VCaP (cell line): ENCODE measurements at regions not wholly inside any gene's neighbourhood (a gene's known extent, or its start where the extent isn't known, plus 50 kb on each side); places are given as distances from the start of the nearest gene placed in this dataset.
A peak's percentile ranks its signal among the peaks of the same experiment; 100 is the strongest.

Experiments used
- H3K27ac ChIP-seq: fragments of 450-650 bp; 2 replicates; pipeline ENCODE4 v1.5.1; 2017
- CTCF ChIP-seq: fragments of 450-650 bp; conservative IDR thresholded peaks from 2 replicates; pipeline ENCODE4 v1.5.1; 2017; ENCODE audit warnings: mild to moderate bottlenecking, moderate library complexity

- no peak overlapping the region for H3K27ac ChIP-seq
- no peak for TF ChIP-seq CTCF
These were observed 215.7 kb upstream of the CFAP20DC start for GRCh38 chr3:59265566-59265965.

- H3K27ac ChIP-seq: no peak overlapping the region
- no peak for TF ChIP-seq CTCF
These were observed 214.5 kb upstream of the CFAP20DC start for GRCh38 chr3:59264366-59264765.

GRCh38 chr3:59263152-59263551 lies 213.3 kb upstream of the CFAP20DC start:
- no peak for TF ChIP-seq CTCF
- H3K27ac ChIP-seq: peak overlapping the region; percentile 28; the same call in 1 of the 2 replicates

GRCh38 chr3:59262076-59262498 lies 212.3 kb upstream of the CFAP20DC start:
- no peak overlapping the region for H3K27ac ChIP-seq

GRCh38 chr3:59261009-59261408 lies 211.2 kb upstream of the CFAP20DC start:
- TF ChIP-seq CTCF: no peak

More at GRCh38 chr3:59262076-59262498, 212.3 kb upstream of the CFAP20DC start:
- no peak for TF ChIP-seq CTCF

GRCh38 chr3:59258550-59259260 lies 208.9 kb upstream of the CFAP20DC start:
- no peak overlapping the region for H3K27ac ChIP-seq
- no peak for TF ChIP-seq CTCF

More at GRCh38 chr3:59261009-59261408, 211.2 kb upstream of the CFAP20DC start:
- no peak overlapping the region for H3K27ac ChIP-seq

- TF ChIP-seq CTCF: no peak
- H3K27ac ChIP-seq: no peak overlapping the region
These were observed 207.7 kb upstream of the CFAP20DC start for GRCh38 chr3:59257506-59257905.
